HG03575 (cell line): ENCODE measurements at regions not wholly inside any gene's neighbourhood (a gene's known extent, or its start where the extent isn't known, plus 50 kb on each side); places are given as distances from the start of the nearest gene placed in this dataset.
"Not testable (repeated sequence)": the region's sequence is repeated elsewhere in the genome, so short reads cannot be mapped to it uniquely, and the experiment has no call there.

ENCODE experiments used
- ATAC-seq: cut with Tn5 transposase; IDR thresholded peaks from one replicate; pipeline ENCODE4 v1.9.1; 2021; ENCODE audit not compliant: unreplicated experiment, insufficient number of reproducible peaks, low FRiP score; ENCODE audit errors: extremely low read depth

- ATAC-seq, result no peak
Observed at GRCh38 chr4:54879576-54879975, 221.8 kb downstream of the KIT start.

- no peak for ATAC-seq
Observed at GRCh38 chr4:54877006-54877405, 219.2 kb downstream of the KIT start.

- no peak for ATAC-seq
Observed at GRCh38 chr4:54872261-54872660, 214.5 kb downstream of the KIT start.

- ATAC-seq, result no peak
Observed at GRCh38 chr4:54863571-54864255, 206.0 kb downstream of the KIT start.

- ATAC-seq, result no peak
Observed at GRCh38 chr4:54861201-54861600, 203.4 kb downstream of the KIT start.

GRCh38 chr4:54855191-54855854, 197.6 kb downstream of the KIT start:
- no peak for ATAC-seq

- no peak for ATAC-seq
Observed at GRCh38 chr4:54852602-54853001, 194.8 kb downstream of the KIT start.

GRCh38 chr4:54852054-54852453, 194.3 kb downstream of the KIT start:
- ATAC-seq, result no peak

GRCh38 chr4:54844911-54845310, 187.2 kb downstream of the KIT start:
- no peak for ATAC-seq

- no peak for ATAC-seq
Observed at GRCh38 chr4:54843946-54844345, 186.2 kb downstream of the KIT start.

GRCh38 chr4:54843106-54843505, 185.3 kb downstream of the KIT start:
- no peak for ATAC-seq

GRCh38 chr4:54842656-54843055, 184.9 kb downstream of the KIT start:
- ATAC-seq, result no peak

GRCh38 chr4:54842226-54842625, 184.5 kb downstream of the KIT start:
- no peak for ATAC-seq

- ATAC-seq, result no peak
Observed at GRCh38 chr4:54840992-54841768, 183.4 kb downstream of the KIT start.

- ATAC-seq, result no peak
Observed at GRCh38 chr4:54840430-54840829, 182.7 kb downstream of the KIT start.

- ATAC-seq, result no peak
Observed at GRCh38 chr4:54838301-54838700, 180.5 kb downstream of the KIT start.

GRCh38 chr4:54837576-54838140, 179.9 kb downstream of the KIT start:
- ATAC-seq, result no peak

- ATAC-seq, result not testable (repeated sequence)
Observed at GRCh38 chr4:54828361-54828760, 170.6 kb downstream of the KIT start.

- ATAC-seq, result no peak
Observed at GRCh38 chr4:54823616-54824015, 165.9 kb downstream of the KIT start.

GRCh38 chr4:54819034-54819433, 161.3 kb downstream of the KIT start:
- no peak for ATAC-seq
